Ovary (tissue), 7 donors: ENCODE measurements at regions not wholly inside any gene's neighbourhood (a gene's known extent, or its start where the extent isn't known, plus 50 kb on each side); places are given as distances from the start of the nearest gene placed in this dataset.

ENCODE experiments used
- DNase-seq, 5 donors: peaks; one replicate each; pipeline ENCODE4 v3.0.0-alpha.2; 2019 to 2020
- H3K27ac ChIP-seq, 2 donors: fragments of 200-600 bp; one replicate each; pipeline versions ENCODE4 v1.5.1 to v1.8.0; 2019 to 2022
- H3K27me3 ChIP-seq: fragments of 200-600 bp; one replicate; pipeline ENCODE4 v1.8.0; 2022
- H3K36me3 ChIP-seq: fragments of 200-600 bp; sonication (generic); one replicate; pipeline ENCODE4 v1.5.1; 2019
- H3K4me1 ChIP-seq: one replicate; pipeline ENCODE4 v1.8.1; 2013; ENCODE audit warnings: mild to moderate bottlenecking, moderate library complexity; ENCODE audit not compliant: insufficient read depth
- H3K4me3 ChIP-seq: fragments of 200-600 bp; sonication (generic); one replicate; pipeline ENCODE4 v1.5.1; 2017
- H3K9me3 ChIP-seq, 2 donors: fragments of 200-600 bp in 1 of 2; sonication (generic) in 1 of 2; one replicate each; pipeline versions ENCODE4 v1.5.1 to v1.8.1; 2013 to 2019; ENCODE audit warnings: mild to moderate bottlenecking in 1 of 2, moderate library complexity in 1 of 2
- EP300 ChIP-seq: sonication (generic); formaldehyde crosslinking; IDR thresholded peaks from one replicate; pipeline ENCODE4 v1.6.1; 2017; ENCODE audit warnings: antibody characterized with exemption
- POLR2A ChIP-seq: fragments of 450-650 bp; IDR thresholded peaks from one replicate; pipeline ENCODE4 v1.6.1; 2017; ENCODE audit warnings: antibody characterized with exemption, mild to moderate bottlenecking, moderate library complexity
- WGBS, 3 donors: extraction: QIAGEN DNeasy Blood & Tissue Kit in 1 of 3; methylation state at CpG; one replicate each; pipeline versions ENCODE4 v1.1.5 to v1.1.7; 2013 to 2017; 5-methylcytosine and 5-hydroxymethylcytosine counted together
- intact Hi-C, 4 donors: fragments of 100-400 bp; cut with DNase I; formaldehyde crosslinking; loops; one replicate each; pipeline versions ENCODE4 v1.11.0 to v1.15.1; 2022 to 2023
- TF ChIP-seq, protein P1 (sequence below), 3 donors: fragments of 450-650 bp in 2 of 3; fragments of 200-600 bp in 1 of 3; IDR thresholded peaks; one replicate each; pipeline versions ENCODE4 v1.5.1 to v1.8.0; 2016 to 2022; ENCODE audit warnings: antibody characterized with exemption in 3 of 3, mild to moderate bottlenecking in 1 of 3
- donor health status: DM: no; HTN: no; CAD: no; lungs with moderate emphysema.
- donor health status: DM: no; HTN: no; CAD: no.
- donor health status: Bipolar disorder and iron deficiency.
- donor health status: DM: no; HTN: no; CAD: no.
- donor health status: DM: yes; HTN: yes; CAD: no.

DNA sequence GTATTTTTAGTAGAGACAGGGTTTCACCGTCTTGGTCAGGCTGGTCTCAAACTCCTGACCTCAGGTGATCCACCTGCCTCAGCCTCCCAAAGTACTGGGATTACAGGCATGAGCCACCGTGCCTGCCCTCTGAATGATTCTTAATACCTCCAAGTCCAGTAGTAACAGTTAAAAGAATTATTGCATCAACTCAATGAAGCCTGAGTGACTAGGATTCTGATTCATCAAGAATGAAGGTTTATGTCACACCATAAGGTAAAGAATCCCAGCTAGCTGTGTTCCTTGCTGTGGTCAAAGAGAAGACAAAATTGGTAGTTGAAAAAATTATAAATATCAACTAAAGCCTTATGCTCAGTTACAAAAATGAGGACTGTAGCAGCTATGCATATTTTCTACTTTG lies 81.2 kb upstream of the ABCC4 start:
- WGBS, 3 donors, result 91 to 98% (median 93%) methylated on average over 2 of the region's 2 CpGs
- TF ChIP-seq POLR2A, result no peak
- TF ChIP-seq EP300, result no peak
- TF ChIP-seq, protein P1, sequence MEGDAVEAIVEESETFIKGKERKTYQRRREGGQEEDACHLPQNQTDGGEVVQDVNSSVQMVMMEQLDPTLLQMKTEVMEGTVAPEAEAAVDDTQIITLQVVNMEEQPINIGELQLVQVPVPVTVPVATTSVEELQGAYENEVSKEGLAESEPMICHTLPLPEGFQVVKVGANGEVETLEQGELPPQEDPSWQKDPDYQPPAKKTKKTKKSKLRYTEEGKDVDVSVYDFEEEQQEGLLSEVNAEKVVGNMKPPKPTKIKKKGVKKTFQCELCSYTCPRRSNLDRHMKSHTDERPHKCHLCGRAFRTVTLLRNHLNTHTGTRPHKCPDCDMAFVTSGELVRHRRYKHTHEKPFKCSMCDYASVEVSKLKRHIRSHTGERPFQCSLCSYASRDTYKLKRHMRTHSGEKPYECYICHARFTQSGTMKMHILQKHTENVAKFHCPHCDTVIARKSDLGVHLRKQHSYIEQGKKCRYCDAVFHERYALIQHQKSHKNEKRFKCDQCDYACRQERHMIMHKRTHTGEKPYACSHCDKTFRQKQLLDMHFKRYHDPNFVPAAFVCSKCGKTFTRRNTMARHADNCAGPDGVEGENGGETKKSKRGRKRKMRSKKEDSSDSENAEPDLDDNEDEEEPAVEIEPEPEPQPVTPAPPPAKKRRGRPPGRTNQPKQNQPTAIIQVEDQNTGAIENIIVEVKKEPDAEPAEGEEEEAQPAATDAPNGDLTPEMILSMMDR (IDR thresholded peaks at IDR 0.05), result no peak
- Histone ChIP-seq H3K4me1 (peaks cover 1% of the 10 kb centered on the region), H3K36me3 (no peaks in the 10 kb centered on the region), H3K4me3 (no peak overlapping the region), H3K27me3 (no peaks in the 10 kb centered on the region), H3K27ac (no peak overlapping the region), H3K9me3 (no peaks in the 10 kb centered on the region)
- no peak for DNase-seq
- intact Hi-C loops, result loop anchor here in 2 of 4 donors (5.0 kb wide), 1 partner anchor 190 kb away; no protein-coding TSS in a partner anchor

DNA sequence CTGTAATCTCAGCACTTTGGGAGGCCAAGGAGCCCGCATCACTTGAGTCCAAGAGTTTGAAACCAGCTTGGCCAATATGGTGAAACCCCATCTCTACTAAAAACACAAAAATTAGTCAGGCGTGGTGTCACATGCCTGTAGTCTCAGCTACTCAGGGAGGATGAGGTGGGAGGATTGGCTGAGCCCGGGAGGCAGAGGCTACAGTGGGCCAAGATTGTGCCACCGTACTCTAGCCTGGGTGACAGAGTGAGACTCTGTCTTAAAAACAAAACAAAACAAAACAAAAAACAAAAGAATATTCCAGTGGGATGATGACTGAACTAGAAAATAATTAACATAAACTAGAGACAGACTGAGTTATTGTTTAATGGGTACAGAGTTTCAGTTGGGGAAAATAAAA lies 81.7 kb upstream of the ABCC4 start:
- no peak for DNase-seq
- Histone ChIP-seq H3K27me3 (no peaks in the 10 kb centered on the region), H3K36me3 (no peaks in the 10 kb centered on the region), H3K27ac (no peak overlapping the region), H3K4me1 (peaks cover 1% of the 10 kb centered on the region), H3K4me3 (no peak overlapping the region), H3K9me3 (no peaks in the 10 kb centered on the region)
- 87 to 92% (median 90%) methylated on average over 4 of the region's 4 CpGs for WGBS, 3 donors
- TF ChIP-seq EP300, result no peak
- TF ChIP-seq, protein P1 (IDR thresholded peaks at IDR 0.05), result no peak
- no peak for TF ChIP-seq POLR2A
- intact Hi-C loops, result loop anchor here in 2 of 4 donors (5.0 kb wide), 1 partner anchor 191 kb away; no protein-coding TSS in a partner anchor

DNA sequence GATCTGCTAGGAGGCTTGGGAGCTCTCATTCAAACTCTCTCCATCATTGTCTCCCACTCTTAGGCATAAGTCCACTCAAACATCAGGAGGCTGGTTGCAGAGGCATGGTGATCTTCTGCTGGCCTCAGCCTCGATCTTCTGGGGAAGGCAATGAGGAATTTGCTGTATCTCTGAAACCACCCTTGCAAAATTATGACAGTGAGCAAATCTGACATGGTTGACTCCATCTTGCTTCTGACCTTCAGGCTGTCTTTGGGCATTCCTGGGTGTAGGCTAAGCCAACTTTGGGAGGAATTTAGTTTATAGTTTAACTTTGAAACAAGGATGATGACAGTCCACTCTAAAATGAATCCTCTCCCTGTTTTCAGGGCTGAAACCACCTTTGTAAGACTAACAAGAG lies 84.1 kb upstream of the ABCC4 start:
- Histone ChIP-seq H3K27ac (no peak overlapping the region), H3K9me3 (no peaks in the 10 kb centered on the region), H3K4me1 (peaks cover 1% of the 10 kb centered on the region), H3K36me3 (no peaks in the 10 kb centered on the region), H3K4me3 (no peak overlapping the region), H3K27me3 (no peaks in the 10 kb centered on the region)
- intact Hi-C loops, result no loop called here
- TF ChIP-seq, protein P1 (IDR thresholded peaks at IDR 0.05), result no peak
- no peak for TF ChIP-seq POLR2A
- TF ChIP-seq EP300, result no peak
- no peak for DNase-seq
- WGBS, 3 donors, result 78 to 92% (median 88%) methylated on average over 1 of the region's 1 CpG

DNA sequence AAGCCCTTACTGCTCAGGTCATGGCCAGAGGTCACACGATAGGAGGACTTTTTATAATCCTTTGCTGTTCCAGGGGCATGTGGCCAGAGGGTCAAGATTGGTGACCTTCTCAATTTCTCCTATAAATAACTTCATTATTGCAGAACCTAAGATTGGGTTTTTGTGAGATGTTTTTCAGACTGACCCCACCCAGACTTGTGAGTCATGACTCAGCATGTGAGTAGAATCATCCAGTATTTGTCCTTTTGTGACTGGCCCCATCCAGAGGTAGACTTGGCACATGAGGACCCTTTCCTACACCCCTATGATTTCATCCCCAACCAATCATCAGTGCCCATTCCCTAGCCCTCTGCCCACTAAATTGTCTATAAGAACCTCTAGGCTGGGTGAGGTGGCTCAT lies 84.5 kb upstream of the ABCC4 start:
- peaks cover 1% of the 10 kb centered on the region for H3K4me1 ChIP-seq
- TF ChIP-seq, protein P1 (IDR thresholded peaks at IDR 0.05), result no peak
- no peak for TF ChIP-seq EP300
- no peak for TF ChIP-seq POLR2A
- no peak overlapping the region for H3K27ac ChIP-seq
- no peaks in the 10 kb centered on the region for H3K27me3 ChIP-seq
- H3K4me3 ChIP-seq, result no peak overlapping the region
- WGBS, 3 donors, result 67 to 70% (median 70%) methylated on average over 1 of the region's 1 CpG
- no peaks in the 10 kb centered on the region for H3K9me3 ChIP-seq
- H3K36me3 ChIP-seq, result no peaks in the 10 kb centered on the region
- intact Hi-C loops, result no loop called here
- DNase-seq, result no peak
